ENCODE measurements at regions not wholly inside any gene's neighbourhood (a gene's known extent, or its start where the extent isn't known, plus 50 kb on each side); places are given as distances from the start of the nearest gene placed in this dataset.

DNA sequence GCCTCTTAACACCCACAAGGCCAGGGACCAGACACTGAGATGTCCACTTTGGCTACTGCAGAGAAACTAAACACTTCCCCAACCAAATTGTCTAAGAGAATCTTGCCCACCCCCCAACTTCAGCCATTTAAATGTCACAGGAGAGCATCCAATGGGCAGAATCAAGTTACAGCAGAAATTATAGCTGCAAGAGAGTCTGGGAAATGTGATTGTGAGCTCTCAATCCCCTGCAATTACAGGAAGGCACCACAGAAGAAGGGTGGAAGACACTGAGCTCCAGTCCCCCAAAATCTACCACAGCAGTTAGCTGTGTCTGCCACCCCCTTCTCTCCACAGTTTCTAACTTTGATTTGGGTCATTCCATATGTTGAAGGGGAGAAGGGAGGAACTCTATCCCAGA is 103.5 kb upstream of the ATL2 start:
- TF ChIP-seq POLR2A (IDR thresholded peaks at IDR 0.05), result no peak
- TF ChIP-seq CTCF (IDR thresholded peaks at IDR 0.05), result no peak

Measured in lower leg skin (tissue), 3 donors.